Activated naive CD8-positive, alpha-beta T cell treated with anti-CD3 and anti-CD28 coated beads, Interleukin-2, amount 10 ng/mL, durations not matched to agents 7 days and 5 days (primary cell): ENCODE measurements at regions not wholly inside any gene's neighbourhood (a gene's known extent, or its start where the extent isn't known, plus 50 kb on each side); places are given as distances from the start of the nearest gene placed in this dataset.

Source experiments
- ATAC-seq: fragments of 150-1000 bp; cut with Tn5 transposase; one replicate; pipeline ENCODE4 v1.10.0; 2021; ENCODE audit warnings: low read depth, moderate library complexity
- POLR2A ChIA-PET: fragments of 350-600 bp; sonication (Branson Sonifier 250); formaldehyde crosslinking; loops from one replicate; lab custom pipeline; 2021; ENCODE audit warnings: antibody characterized with exemption; lab: Charles Lee
- DNase-seq: peaks from one replicate; pipeline ENCODE4 v3.0.0; 2021
- H3K27ac Mint-ChIP-seq: one replicate; pipeline ENCODE4 v1.8.0; 2022; ENCODE audit warnings: mild to moderate bottlenecking, mixed read lengths
- H3K27me3 Mint-ChIP-seq: one replicate; pipeline ENCODE4 v1.8.0; 2022; ENCODE audit warnings: mild to moderate bottlenecking, moderate library complexity, mixed read lengths
- H3K36me3 Mint-ChIP-seq: one replicate; pipeline ENCODE4 v1.8.0; 2021; ENCODE audit warnings: mild to moderate bottlenecking, mixed read lengths
- H3K4me1 Mint-ChIP-seq: one replicate; pipeline ENCODE4 v1.8.0; 2021; ENCODE audit warnings: mixed read lengths
- H3K4me3 Mint-ChIP-seq: one replicate; pipeline ENCODE4 v1.8.0; 2022; ENCODE audit warnings: mild to moderate bottlenecking, moderate library complexity, mixed read lengths
- H3K9me3 Mint-ChIP-seq: one replicate; pipeline ENCODE4 v1.8.0; 2021; ENCODE audit warnings: mixed read lengths

DNA sequence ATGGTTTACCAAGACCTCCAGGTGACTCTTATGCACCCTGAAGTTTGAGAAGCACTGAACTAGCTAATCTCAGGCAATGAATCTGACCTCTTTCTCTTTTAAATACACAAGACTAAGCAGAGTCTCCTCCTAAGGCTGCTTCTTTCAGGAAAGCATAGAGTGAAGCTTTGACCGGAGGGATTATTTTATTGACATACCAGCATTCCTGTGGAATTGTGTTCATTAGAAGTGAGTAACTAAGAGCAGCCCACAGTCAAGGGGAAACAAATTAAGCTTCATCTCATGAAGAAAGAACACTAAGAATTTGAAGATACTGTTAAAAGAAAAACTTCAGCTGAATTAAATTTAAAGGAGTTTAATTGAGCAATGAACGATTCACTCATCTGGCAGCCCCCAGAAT, 963.5 kb downstream of the NTRK3 start:
- no peak for ATAC-seq
- H3K36me3 Mint-ChIP-seq = no peaks in the 10 kb centered on the region
- DNase-seq = no peak
- no peaks in the 10 kb centered on the region for H3K27me3 Mint-ChIP-seq
- H3K4me3 Mint-ChIP-seq = no peak overlapping the region
- no peaks in the 10 kb centered on the region for H3K4me1 Mint-ChIP-seq
- no peak overlapping the region for H3K27ac Mint-ChIP-seq
- H3K9me3 Mint-ChIP-seq = peaks cover 1% of the 10 kb centered on the region
- POLR2A ChIA-PET = no interaction called here

DNA sequence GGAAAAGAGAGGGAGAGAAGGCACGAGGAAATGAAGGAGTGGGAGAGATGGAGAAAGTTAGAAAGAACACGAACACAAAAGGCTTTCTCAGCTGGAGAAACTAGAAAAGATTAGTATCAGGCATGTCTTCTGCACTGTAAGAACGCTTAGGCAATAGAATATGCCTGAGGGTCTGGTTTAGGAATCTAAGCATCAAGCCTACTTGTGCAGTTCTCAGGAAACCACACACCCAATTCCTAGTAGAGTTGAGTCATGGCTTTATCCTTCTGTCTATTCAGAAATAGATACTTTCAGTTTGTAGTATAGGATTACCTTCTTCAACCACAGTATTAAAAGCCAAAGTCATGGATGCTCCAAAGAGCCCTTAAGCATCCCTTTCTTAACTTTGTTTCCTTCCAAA, 969.4 kb downstream of the NTRK3 start:
- POLR2A ChIA-PET = no interaction called here
- no peak for ATAC-seq
- DNase-seq = no peak
- H3K27ac Mint-ChIP-seq = no peak overlapping the region
- no peak overlapping the region for H3K4me3 Mint-ChIP-seq
- no peaks in the 10 kb centered on the region for H3K36me3 Mint-ChIP-seq
- H3K27me3 Mint-ChIP-seq = no peaks in the 10 kb centered on the region
- no peaks in the 10 kb centered on the region for H3K9me3 Mint-ChIP-seq
- peaks cover 2% of the 10 kb centered on the region for H3K4me1 Mint-ChIP-seq

DNA sequence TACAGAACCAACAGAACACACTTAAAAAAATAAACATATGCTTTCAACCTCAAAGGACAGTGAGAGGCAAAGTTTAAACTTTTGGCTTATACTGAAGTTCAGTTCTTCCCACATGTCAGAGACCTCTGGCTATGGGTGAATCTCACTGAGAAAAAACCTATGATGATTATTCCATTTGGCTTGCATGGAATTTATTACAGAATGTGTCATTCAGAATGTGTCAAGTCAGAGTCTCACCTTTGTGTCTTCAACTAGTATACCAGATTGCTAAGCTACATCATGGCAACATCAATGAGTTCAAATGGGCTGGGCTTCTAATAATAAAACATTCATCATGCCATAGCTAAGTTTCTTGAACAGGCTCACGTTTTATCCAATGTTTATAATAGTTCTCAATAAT, 987.0 kb downstream of the NTRK3 start:
- no peaks in the 10 kb centered on the region for H3K27me3 Mint-ChIP-seq
- no peak overlapping the region for H3K4me3 Mint-ChIP-seq
- no peaks in the 10 kb centered on the region for H3K9me3 Mint-ChIP-seq
- H3K4me1 Mint-ChIP-seq = no peaks in the 10 kb centered on the region
- ATAC-seq (no peak), DNase-seq (no peak)
- POLR2A ChIA-PET = no interaction called here
- H3K27ac Mint-ChIP-seq = no peak overlapping the region
- H3K36me3 Mint-ChIP-seq = no peaks in the 10 kb centered on the region

DNA sequence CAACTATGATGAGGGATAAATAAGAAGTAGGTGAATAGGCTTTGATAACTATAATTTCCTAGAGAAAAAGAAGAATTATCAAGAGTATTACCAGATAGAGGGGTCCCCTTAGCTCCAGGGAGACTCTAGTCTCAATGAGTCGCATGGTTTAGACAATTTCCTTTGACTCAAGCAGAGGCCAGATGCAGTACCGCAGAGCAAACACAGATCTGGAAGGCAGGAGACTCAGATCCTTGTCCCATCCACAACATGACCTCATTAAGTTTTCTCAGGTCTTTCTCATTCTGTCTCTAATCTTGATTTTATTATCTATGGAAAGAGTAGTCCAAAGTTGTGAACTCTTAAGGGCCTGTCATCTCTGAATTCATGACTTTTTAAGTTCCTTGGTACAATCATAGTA, 987.9 kb downstream of the NTRK3 start:
- Mint-ChIP-seq H3K4me3 (no peak overlapping the region), H3K9me3 (no peaks in the 10 kb centered on the region), H3K27me3 (no peaks in the 10 kb centered on the region), H3K36me3 (no peaks in the 10 kb centered on the region), H3K4me1 (no peaks in the 10 kb centered on the region), H3K27ac (no peak overlapping the region)
- ATAC-seq (no peak), DNase-seq (no peak)
- POLR2A ChIA-PET = no interaction called here

DNA sequence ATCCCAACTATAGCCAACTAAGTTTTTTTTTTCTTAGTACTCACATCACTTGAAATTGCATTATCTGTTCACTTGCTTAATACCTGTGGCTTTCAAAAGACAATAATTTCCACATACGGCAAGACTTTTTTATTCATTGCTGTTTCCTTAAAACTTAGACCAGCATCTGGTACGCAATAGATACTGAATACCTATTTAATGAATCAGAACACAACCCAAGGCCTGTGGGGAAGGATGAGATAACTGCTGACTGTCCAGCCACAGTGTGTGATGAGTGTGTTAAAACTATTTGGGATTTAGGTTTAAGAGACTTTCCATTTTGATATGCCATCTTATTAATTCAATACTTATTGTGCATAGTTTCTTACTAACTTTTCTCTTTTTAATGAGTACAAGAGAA, 988.7 kb downstream of the NTRK3 start:
- Mint-ChIP-seq H3K27me3 (no peaks in the 10 kb centered on the region), H3K4me1 (no peaks in the 10 kb centered on the region), H3K27ac (no peak overlapping the region), H3K4me3 (no peak overlapping the region), H3K9me3 (no peaks in the 10 kb centered on the region), H3K36me3 (no peaks in the 10 kb centered on the region)
- DNase-seq (no peak), ATAC-seq (no peak)
- POLR2A ChIA-PET = no interaction called here

DNA sequence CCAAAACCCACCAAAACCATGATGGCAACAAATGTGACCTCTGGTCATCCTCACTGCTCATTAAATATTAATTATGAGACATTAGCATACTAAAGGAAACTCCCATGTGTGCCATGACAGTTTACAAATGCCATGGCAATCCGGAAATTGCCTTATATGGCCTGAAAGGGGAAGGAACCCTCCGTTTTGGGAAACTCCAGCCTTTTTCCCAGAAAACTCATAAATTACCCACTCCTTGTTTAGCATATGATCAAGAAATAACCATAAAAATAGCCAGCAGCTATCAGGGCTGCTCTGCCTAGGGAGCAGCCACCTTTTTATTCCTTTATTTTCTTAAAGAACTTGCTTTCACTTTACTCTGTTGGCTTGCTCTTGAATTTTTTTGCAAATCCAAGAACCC, 992.7 kb downstream of the NTRK3 start:
- Mint-ChIP-seq H3K27ac (no peak overlapping the region), H3K4me3 (no peak overlapping the region), H3K36me3 (no peaks in the 10 kb centered on the region), H3K9me3 (peaks cover 2% of the 10 kb centered on the region), H3K4me1 (no peaks in the 10 kb centered on the region), H3K27me3 (no peaks in the 10 kb centered on the region)
- ATAC-seq (no peak), DNase-seq (no peak)
- POLR2A ChIA-PET = no interaction called here

DNA sequence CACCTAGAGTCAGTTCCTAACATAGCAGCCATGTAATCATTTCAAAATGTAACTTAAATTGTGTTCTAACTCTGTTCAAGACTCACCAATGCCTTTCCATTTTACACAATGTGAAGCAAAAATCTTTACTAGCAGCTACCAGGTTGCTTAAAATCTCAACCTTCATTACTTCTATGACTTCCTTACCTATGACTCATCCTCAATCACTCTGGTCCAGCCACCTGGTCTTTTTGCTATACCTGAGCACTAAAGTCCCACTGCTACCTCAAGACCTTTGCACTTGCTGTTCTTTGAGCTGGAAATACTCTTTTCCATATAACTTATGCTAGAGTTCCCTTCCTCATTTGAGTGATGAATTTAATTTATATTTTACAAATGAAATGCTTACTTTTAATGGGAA, 993.2 kb downstream of the NTRK3 start:
- peaks cover 2% of the 10 kb centered on the region for H3K9me3 Mint-ChIP-seq
- no peak overlapping the region for H3K27ac Mint-ChIP-seq
- POLR2A ChIA-PET = no interaction called here

DNA sequence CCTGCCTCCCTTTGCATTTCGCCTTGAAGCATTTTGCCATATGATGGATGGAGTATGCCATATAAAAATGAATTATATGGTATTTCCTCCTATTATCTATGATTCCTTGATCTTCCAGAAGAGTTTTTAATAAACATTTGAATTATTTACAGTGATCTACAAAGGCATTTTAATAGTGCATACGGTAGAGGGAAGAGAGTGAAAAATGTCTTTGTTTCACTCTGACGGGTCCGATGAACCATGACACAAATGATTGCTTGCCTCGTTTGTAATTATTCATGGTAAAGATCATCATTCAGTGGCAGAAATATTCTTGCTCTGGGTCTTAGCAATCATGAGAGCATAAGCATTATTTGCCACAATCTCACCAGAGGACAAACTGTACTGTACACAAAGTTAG, 1010.9 kb downstream of the NTRK3 start:
- Mint-ChIP-seq H3K4me3 (no peak overlapping the region), H3K9me3 (peaks cover 5% of the 10 kb centered on the region), H3K27me3 (no peaks in the 10 kb centered on the region), H3K36me3 (no peaks in the 10 kb centered on the region), H3K27ac (no peak overlapping the region), H3K4me1 (no peaks in the 10 kb centered on the region)
- POLR2A ChIA-PET = no interaction called here
- no peak for ATAC-seq
- no peak for DNase-seq

More for the DNA sequence above, 993.2 kb downstream of the NTRK3 start:
- Mint-ChIP-seq H3K36me3 (no peaks in the 10 kb centered on the region), H3K4me1 (no peaks in the 10 kb centered on the region), H3K27me3 (no peaks in the 10 kb centered on the region), H3K4me3 (no peak overlapping the region)
- no peak for DNase-seq
- no peak for ATAC-seq

DNA sequence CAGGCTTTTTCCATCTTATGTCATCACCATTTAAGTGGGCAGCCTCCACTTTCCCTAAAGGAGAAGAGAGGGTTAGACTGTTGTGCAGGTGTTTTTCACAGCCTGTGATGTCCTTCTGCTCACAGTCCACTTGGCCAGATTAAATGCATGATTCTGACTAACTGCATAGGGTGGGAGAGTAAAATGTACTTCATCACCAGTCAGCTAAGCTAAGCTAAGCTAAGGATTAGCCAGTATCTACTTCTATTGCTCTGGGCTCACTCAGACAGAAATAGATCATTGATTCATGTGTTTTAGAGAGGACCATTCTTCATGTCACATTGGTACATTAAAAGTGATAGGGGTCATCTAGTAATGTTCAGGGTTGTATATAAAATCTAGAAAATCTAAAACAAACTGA, 1013.1 kb downstream of the NTRK3 start:
- H3K27ac Mint-ChIP-seq = no peak overlapping the region
- H3K9me3 Mint-ChIP-seq = peaks cover 3% of the 10 kb centered on the region
- no peak overlapping the region for H3K4me3 Mint-ChIP-seq
- ATAC-seq = no peak
- no peaks in the 10 kb centered on the region for H3K27me3 Mint-ChIP-seq
- H3K36me3 Mint-ChIP-seq = no peaks in the 10 kb centered on the region
- POLR2A ChIA-PET = no interaction called here
- H3K4me1 Mint-ChIP-seq = no peaks in the 10 kb centered on the region
- no peak for DNase-seq

DNA sequence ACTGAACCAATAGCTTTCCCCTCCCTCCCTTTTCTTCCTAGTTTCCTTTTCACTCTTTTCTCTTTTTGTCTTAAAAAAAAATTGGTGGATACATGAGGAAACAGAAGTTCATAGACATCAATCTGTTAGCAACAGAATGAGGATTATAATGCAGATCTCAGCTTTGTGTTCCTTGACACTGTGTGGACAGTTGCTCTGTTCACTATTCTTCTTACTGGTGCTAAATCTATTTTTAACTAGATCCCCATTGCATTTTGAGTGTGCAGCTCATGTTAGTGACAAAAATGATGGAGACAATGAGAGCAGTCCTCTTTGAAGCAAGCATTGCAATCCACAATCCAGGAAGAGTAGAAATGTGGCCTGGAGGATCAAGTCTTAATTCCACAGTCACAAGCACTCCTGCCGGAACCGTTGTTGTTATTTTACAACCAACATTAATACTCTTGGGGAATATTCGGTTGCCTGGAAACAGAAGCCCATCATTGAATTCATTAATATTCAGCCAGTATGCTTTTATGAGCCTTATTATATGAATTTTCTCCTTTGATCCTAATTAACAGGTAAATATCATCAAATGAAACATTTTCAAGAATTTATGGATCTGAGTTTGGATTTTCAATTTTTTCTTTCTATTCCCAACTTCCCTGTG, 1016.8 kb downstream of the NTRK3 start:
- POLR2A ChIA-PET = no interaction called here
- H3K27me3 Mint-ChIP-seq = no peaks in the 10 kb centered on the region
- H3K9me3 Mint-ChIP-seq = peaks cover 2% of the 10 kb centered on the region
- H3K4me1 Mint-ChIP-seq = no peaks in the 10 kb centered on the region
- no peak for DNase-seq
- no peak overlapping the region for H3K27ac Mint-ChIP-seq
- H3K36me3 Mint-ChIP-seq = no peaks in the 10 kb centered on the region
- H3K4me3 Mint-ChIP-seq = no peak overlapping the region
- ATAC-seq = no peak

DNA sequence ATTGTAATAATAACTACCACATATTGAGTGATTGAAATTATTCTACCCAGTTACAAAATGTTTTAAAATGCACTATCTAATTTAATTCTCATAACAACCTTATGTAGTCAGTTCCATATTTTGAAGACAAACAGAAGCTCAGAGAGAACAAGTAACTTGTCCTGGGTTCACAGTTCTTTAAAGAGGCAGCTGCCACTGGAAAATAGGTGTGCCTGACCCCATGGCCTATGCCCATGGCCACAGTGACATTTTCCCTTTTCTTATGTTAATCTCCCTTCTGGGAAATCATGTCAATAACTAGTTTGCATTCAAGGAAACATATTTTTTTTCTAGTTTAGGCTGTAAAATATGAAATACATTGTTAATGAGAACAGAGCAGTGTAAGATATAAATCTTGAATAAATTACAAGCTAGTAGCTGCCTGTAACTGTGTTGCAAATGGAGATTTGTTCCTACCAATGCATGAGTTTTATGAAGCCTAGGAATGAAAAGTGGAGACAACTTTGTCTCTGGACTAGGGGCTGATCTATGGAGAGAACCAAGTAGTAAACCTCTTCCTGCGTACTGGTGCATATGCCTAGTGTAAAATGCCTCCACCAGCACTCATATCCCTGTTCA, 1018.0 kb downstream of the NTRK3 start:
- POLR2A ChIA-PET = no interaction called here

DNA sequence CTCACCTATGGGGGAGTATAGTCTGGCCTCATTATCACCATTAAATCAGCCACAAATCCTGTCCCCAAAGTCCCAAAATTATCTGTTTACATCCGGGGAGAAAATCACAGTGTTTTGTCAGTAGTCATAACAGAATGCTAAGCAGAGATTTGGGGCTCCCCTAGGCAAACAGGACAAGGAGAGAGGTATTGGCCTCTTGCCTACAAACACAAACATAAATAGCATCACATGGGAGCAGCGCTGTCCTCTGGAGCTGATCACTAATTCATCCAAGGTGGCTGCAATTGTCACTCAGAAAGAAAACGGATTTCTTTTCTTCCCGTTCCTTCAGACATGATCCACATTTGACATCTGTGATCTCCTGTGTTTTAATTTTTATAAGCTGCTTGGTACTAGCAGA, 1028.1 kb downstream of the NTRK3 start:
- Mint-ChIP-seq H3K4me1 (no peaks in the 10 kb centered on the region), H3K27ac (no peak overlapping the region), H3K36me3 (no peaks in the 10 kb centered on the region), H3K27me3 (no peaks in the 10 kb centered on the region), H3K4me3 (no peak overlapping the region), H3K9me3 (no peaks in the 10 kb centered on the region)
- no peak for ATAC-seq
- no peak for DNase-seq
- POLR2A ChIA-PET = no interaction called here

More for the DNA sequence above, 1018.0 kb downstream of the NTRK3 start:
- ATAC-seq = no peak
- no peaks in the 10 kb centered on the region for H3K4me1 Mint-ChIP-seq
- H3K4me3 Mint-ChIP-seq = no peak overlapping the region
- peaks cover 2% of the 10 kb centered on the region for H3K9me3 Mint-ChIP-seq
- H3K27ac Mint-ChIP-seq = no peak overlapping the region
- no peaks in the 10 kb centered on the region for H3K27me3 Mint-ChIP-seq
- no peak for DNase-seq
- H3K36me3 Mint-ChIP-seq = no peaks in the 10 kb centered on the region

DNA sequence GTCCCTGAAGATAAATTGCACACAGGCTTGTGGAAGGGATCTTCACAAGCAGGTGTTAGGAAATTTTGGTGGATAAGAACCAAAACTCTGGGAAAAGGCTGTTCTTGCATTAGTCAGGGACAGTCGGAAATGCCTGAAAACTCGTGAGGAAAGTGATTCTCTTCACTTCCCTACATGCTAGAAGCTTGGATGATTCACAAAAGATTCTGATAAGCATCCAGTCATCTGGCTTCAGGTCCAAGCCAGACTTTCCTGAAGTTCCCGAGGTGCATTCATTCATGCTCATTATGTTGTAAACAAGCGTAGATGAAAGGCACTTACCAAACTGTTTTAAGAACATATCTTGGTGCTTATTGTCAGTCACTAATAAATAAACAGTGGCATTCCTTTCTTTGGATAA, 1028.7 kb downstream of the NTRK3 start:
- H3K4me1 Mint-ChIP-seq = no peaks in the 10 kb centered on the region
- no peaks in the 10 kb centered on the region for H3K36me3 Mint-ChIP-seq
- H3K4me3 Mint-ChIP-seq = no peak overlapping the region
- H3K27ac Mint-ChIP-seq = no peak overlapping the region
- POLR2A ChIA-PET = no interaction called here
- no peaks in the 10 kb centered on the region for H3K27me3 Mint-ChIP-seq
- ATAC-seq (no peak), DNase-seq (no peak)
- H3K9me3 Mint-ChIP-seq = no peaks in the 10 kb centered on the region

DNA sequence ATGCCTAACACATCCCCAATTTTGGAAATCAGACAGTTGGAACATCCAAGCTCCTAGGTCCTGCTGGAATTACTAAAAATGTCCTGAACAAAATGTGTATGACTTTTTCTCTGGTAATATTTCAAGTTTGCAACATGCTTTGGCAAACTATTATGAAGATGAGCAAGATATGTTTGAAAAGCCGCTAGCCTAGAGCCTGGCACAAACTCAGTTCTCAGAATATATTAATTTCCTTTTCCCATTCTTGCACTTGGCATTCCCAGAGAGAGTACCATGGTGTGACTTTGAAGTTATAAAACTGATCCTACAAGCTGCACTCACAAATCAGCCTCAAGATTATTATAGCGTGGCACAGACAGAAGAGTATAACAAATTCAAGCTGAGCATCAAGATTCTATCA, 1031.1 kb downstream of the NTRK3 start:
- no peak for DNase-seq
- no peaks in the 10 kb centered on the region for H3K36me3 Mint-ChIP-seq
- peaks cover 3% of the 10 kb centered on the region for H3K9me3 Mint-ChIP-seq
- no peaks in the 10 kb centered on the region for H3K27me3 Mint-ChIP-seq
- H3K27ac Mint-ChIP-seq = no peak overlapping the region
- ATAC-seq = no peak
- H3K4me3 Mint-ChIP-seq = no peak overlapping the region
- H3K4me1 Mint-ChIP-seq = no peaks in the 10 kb centered on the region
- POLR2A ChIA-PET = no interaction called here
